Mucosa of descending colon (tissue), 3 donors: ENCODE measurements at regions not wholly inside any gene's neighbourhood (a gene's known extent, or its start where the extent isn't known, plus 50 kb on each side); places are given as distances from the start of the nearest gene placed in this dataset.
A peak's percentile ranks its signal among the peaks of the same experiment; 100 is the strongest.

Experiments used
- ATAC-seq: fragments of 200-7000 bp; cut with Tn5 transposase; one replicate; pipeline ENCODE4 v1.9.1; 2020; ENCODE audit warnings: mild to moderate bottlenecking, moderate library complexity
- DNase-seq, 3 donors: peaks; one replicate each; pipeline ENCODE4 v3.0.0-alpha.2; 2020
- H3K36me3 ChIP-seq: fragments of 200-600 bp; one replicate; pipeline ENCODE4 v1.8.0; 2021; ENCODE audit warnings: low read depth, mild to moderate bottlenecking
- H3K4me1 ChIP-seq: fragments of 200-600 bp; one replicate; pipeline ENCODE4 v1.8.0; 2021; ENCODE audit warnings: low read depth, mild to moderate bottlenecking
- H3K4me3 ChIP-seq: fragments of 200-600 bp; one replicate; pipeline ENCODE4 v1.8.0; 2021; ENCODE audit warnings: mild to moderate bottlenecking
- H3K9me3 ChIP-seq: fragments of 200-600 bp; one replicate; pipeline ENCODE4 v1.8.0; 2021; ENCODE audit warnings: mild to moderate bottlenecking
- intact Hi-C, 2 donors: fragments of 100-400 bp; cut with DNase I in 1 of 2; cut with micrococcal nuclease in 1 of 2; formaldehyde crosslinking; loops; one replicate each; pipeline versions ENCODE4 v1.11.0 to v1.11.1; 2022; cut with DNase I, micrococcal nuclease
- TF ChIP-seq, protein P1 (sequence below): fragments of 200-600 bp; IDR thresholded peaks from one replicate; pipeline ENCODE4 v1.8.0; 2022; ENCODE audit warnings: antibody characterized with exemption, mild to moderate bottlenecking
- donor health status: DM: no; HTN: no; CAD: no; lungs with moderate emphysema.
- donor health status: DM: no; HTN: no; CAD: no.
- donor health status: DM: no; HTN: yes; CAD: no.

DNA sequence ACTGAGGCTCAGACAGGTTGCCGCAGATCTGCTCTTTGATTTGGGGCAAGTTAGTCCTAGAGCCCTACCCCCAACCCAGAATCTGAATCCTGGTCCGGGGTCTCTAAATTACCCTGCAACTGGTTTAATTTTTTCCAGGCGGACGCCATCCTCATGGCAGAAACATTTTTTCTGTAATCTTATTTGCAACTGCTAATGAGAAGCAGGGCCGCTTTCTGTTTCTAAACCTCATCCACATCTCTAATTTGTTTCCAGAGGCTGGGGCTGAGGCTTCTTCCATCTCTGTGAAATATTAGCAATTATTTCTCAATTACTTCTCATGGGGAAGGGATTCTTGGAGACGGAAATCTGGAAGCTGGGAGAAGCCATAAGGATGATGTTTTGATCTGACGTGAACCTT is 261.6 kb downstream of the RPS24 start:
- ATAC-seq (no peak), DNase-seq (no peak)
- intact Hi-C loops = no loop called here

DNA sequence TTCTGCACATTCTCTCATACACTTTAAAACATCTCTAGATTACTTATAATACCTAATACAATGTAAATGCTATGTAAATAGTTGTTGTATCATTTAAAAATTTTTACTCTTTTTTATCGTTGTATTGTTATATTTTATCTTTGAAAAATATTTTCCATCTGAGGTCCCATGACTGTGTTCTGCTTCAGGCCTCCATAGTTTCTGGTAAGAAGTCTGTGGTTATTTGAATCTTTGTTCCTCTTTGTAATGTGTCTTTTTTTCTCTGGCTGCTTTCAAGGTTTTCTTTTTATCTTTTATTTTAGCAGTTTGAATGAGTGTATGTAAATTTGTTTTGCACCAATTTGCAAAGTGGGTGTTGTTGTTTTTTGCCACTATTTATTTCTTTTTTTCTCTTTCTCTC is 263.1 kb downstream of the RPS24 start:
- intact Hi-C loops = no loop called here

More for the DNA sequence above, 261.6 kb downstream of the RPS24 start:
- no peaks in the 10 kb centered on the region for H3K4me1 ChIP-seq
- no peak overlapping the region for H3K4me3 ChIP-seq
- TF ChIP-seq, protein P1, sequence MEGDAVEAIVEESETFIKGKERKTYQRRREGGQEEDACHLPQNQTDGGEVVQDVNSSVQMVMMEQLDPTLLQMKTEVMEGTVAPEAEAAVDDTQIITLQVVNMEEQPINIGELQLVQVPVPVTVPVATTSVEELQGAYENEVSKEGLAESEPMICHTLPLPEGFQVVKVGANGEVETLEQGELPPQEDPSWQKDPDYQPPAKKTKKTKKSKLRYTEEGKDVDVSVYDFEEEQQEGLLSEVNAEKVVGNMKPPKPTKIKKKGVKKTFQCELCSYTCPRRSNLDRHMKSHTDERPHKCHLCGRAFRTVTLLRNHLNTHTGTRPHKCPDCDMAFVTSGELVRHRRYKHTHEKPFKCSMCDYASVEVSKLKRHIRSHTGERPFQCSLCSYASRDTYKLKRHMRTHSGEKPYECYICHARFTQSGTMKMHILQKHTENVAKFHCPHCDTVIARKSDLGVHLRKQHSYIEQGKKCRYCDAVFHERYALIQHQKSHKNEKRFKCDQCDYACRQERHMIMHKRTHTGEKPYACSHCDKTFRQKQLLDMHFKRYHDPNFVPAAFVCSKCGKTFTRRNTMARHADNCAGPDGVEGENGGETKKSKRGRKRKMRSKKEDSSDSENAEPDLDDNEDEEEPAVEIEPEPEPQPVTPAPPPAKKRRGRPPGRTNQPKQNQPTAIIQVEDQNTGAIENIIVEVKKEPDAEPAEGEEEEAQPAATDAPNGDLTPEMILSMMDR = no peak
- no peaks in the 10 kb centered on the region for H3K9me3 ChIP-seq
- no peaks in the 10 kb centered on the region for H3K36me3 ChIP-seq

DNA sequence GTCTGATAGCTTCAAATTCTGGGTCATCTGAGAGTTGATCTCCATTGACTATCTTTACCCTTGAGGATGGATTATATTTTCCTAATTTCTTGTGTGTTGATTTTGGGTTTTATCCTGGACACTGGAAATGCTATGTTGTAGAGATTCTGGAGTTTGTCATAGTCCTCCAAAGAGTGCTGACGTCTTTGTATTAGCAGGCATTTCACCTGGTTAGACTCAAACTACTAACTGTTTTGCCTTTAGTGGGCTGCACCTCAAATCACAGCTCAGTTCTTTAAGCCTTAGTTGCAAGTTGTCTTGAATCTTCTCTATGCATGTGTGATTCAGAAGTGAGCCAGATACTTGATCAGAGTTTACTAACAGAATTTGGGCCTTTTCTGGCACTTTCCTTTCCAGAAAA is 264.3 kb downstream of the RPS24 start:
- intact Hi-C loops = no loop called here
- DNase-seq (no peak), ATAC-seq (no peak)
- TF ChIP-seq, protein P1 = no peak
- Histone ChIP-seq H3K9me3 (no peaks in the 10 kb centered on the region), H3K4me1 (no peaks in the 10 kb centered on the region), H3K4me3 (no peak overlapping the region), H3K36me3 (no peaks in the 10 kb centered on the region)

More for the DNA sequence above, 263.1 kb downstream of the RPS24 start:
- H3K36me3 ChIP-seq = no peaks in the 10 kb centered on the region
- ATAC-seq (no peak), DNase-seq (no peak)
- H3K4me1 ChIP-seq = no peaks in the 10 kb centered on the region
- TF ChIP-seq, protein P1 = no peak
- no peak overlapping the region for H3K4me3 ChIP-seq
- no peaks in the 10 kb centered on the region for H3K9me3 ChIP-seq

DNA sequence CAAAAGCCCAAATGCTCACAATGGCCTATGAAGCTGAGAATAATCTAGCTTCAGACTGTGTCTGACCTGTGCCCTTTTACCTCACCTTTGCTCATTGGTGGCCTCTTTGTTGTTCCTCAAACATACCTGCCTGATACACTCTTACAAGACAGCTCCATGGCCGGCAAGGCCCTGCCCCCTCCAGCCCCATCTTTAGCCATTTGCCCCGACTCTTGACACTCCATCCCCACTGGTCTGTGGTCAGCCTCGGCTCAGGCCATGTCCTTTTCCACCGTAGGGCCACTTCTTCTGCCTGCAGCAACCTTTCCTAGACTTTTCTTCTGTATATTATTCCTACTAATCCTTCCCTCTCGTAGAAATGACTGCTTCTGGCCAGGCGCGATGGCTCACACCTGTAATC is 265.2 kb downstream of the RPS24 start:
- H3K9me3 ChIP-seq = no peaks in the 10 kb centered on the region
- intact Hi-C loops = no loop called here
- no peaks in the 10 kb centered on the region for H3K36me3 ChIP-seq
- TF ChIP-seq, protein P1 = no peak
- no peak overlapping the region for H3K4me3 ChIP-seq
- DNase-seq (no peak), ATAC-seq (no peak)
- H3K4me1 ChIP-seq = peaks cover 4% of the 10 kb centered on the region

DNA sequence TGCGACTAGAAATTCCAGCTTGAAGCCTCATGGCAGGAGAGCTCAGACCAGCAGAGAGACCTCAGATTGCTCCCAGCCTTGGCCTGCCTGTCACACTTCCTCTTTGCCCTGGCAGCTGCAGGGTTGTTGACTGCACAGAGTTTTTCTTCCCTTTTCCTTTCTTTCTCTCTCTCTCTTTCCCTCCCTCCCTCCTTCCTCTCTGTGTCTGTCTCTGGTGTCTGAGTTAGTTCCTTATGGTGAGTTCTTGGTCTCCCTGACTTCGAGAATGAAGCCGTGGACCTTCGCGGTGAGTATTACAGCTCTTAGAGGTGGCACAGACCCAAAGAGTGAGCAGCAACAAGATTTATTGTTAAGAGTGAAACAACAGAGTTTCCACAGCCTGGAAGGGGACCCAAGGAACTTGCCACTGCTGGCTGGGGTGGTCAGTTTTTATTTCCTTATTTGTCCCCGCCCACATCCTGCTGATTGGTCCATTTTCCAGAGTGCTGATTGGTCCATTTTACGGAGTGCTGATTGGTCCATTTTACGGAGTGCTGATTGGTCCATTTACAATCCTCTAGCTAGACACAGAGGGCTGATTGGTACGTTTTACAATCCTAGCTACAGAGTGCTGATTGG is 266.3 kb downstream of the RPS24 start:
- TF ChIP-seq, protein P1 = no peak
- no peaks in the 10 kb centered on the region for H3K9me3 ChIP-seq
- ATAC-seq = no peak
- DNase-seq = peak in 1 of 3 donors; percentile 18
- peaks cover 4% of the 10 kb centered on the region for H3K4me1 ChIP-seq
- no peaks in the 10 kb centered on the region for H3K36me3 ChIP-seq
- intact Hi-C loops = no loop called here
- no peak overlapping the region for H3K4me3 ChIP-seq

DNA sequence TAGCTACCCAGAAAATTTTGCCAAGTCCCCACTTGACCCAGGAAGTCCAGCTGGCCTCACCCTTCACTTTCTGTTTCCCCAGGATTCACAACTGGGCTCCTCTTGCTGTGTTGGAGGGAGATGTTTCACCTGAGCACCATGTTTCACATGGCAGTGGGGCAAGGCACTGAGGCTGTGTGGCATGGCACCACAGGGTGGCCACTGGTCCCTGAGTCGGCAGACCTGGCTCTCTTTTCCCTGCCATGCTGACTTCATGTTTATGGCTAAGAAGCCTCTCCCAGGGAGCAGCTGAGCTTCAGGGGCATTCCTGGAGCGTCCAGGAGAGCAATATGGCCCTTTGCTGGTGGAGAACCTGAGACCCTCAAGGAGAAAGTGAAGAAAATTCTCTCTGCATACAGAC is 266.9 kb downstream of the RPS24 start:
- no peaks in the 10 kb centered on the region for H3K9me3 ChIP-seq
- TF ChIP-seq, protein P1 = no peak
- intact Hi-C loops = no loop called here
- no peak for ATAC-seq
- H3K36me3 ChIP-seq = no peaks in the 10 kb centered on the region
- DNase-seq = no peak
- no peak overlapping the region for H3K4me3 ChIP-seq
- peaks cover 4% of the 10 kb centered on the region for H3K4me1 ChIP-seq
